Iris pigment epithelial cell (primary cell): ENCODE measurements at regions not wholly inside any gene's neighbourhood (a gene's known extent, or its start where the extent isn't known, plus 50 kb on each side); places are given as distances from the start of the nearest gene placed in this dataset.
"Not testable (repeated sequence)": the region's sequence is repeated elsewhere in the genome, so short reads cannot be mapped to it uniquely, and the experiment has no call there.

ENCODE experiments used
- DNase-seq: peaks from one replicate; pipeline ENCODE4 v3.0.0-alpha.2; 2011; ENCODE audit warnings: low read depth

DNA sequence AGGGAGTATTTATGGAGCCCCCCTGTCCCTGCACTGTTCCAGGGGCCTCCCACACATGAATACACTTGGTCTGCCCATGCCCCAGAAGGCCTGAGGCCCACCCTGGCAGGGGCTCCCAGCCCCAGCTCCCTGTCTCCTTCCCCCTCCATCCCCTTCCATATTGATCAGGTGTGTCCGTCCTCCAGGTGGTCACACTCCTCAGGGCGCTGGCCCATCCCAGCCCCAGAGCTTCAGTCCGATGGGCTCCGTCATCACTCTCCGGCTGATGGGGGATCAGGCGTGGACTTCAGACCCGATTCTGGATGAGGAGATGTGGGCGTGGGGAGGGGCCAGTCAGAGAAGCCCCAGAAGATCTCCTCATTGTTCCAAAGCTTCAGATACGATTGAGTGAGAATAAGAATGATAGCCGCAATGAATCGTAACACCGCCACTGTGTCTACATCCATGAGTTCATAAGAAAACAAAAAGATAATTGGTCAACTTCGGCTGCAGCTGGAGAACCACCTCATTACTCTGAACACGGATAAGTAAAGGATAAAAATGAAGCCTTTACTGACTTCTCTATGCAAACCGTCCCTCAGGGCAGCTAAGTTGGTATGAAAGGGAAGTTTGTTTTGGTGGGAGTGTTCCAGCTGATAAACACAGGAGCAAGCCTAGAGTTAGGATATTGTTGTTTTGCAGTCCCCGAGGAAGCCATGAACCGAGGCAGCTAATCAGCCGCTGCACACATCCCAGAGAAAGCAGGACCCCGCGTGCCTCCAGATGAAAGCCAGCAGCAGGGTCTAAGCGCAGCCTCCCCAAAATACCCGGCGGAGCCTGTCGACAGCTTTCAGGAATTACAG is 279.5 kb downstream of the NDUFA10 start:
- DNase-seq: no peak

DNA sequence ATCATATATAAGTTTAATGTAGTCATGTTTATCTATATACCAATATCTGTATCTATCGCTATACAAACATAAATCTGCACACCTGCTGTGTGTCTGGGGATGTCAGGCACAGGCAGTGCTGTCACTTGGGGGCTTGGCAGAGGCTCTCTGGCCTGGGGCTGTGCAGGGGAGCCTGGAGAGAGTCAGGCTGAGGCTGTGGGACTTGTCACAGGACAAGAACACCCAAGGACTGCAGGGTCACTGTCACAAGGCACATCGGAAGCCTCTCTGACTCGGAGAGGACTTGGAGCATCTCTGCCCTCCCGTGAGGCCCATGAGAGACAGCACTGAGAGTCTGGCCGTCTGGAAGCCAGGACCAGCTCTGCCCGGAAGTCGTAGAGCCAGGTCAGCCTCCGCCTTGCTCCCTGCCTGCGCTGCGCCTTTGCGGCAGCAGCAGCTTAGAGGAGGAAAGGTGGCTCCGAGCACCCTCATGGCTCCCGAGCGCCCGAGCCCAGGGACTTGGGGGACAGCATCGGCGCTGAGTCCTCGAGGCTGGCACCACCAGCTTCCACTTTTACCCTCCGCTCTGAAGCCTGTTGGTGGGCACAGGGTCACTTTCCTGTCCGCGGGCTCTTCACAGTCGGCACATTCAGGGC is 280.3 kb downstream of the NDUFA10 start:
- no peak for DNase-seq

DNA sequence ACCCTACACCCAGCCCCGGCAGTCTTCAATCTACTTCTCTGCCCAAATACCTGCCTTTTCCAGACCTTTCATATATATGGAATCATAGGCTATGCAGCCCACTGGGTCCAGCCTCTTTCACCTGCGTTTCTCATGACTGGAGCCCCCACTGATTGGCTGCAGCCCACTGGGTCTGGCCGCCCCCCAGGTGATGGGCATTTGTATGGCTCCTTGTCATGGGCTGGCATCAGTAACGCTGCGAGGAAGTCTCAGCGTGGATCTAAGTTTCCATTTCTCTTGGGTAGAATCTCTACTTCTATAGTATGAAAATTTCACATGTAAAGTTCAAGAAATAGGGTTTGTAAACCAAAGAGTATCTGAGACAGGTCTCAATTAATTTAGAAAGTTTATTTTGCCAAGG is 281.9 kb downstream of the NDUFA10 start:
- DNase-seq: no peak

GRCh38 chr2:239742377-239742776 is 282.8 kb downstream of the NDUFA10 start:
- DNase-seq: no peak

- DNase-seq: no peak
Measured at GRCh38 chr2:239739206-239739605, 285.9 kb downstream of the NDUFA10 start.

DNA sequence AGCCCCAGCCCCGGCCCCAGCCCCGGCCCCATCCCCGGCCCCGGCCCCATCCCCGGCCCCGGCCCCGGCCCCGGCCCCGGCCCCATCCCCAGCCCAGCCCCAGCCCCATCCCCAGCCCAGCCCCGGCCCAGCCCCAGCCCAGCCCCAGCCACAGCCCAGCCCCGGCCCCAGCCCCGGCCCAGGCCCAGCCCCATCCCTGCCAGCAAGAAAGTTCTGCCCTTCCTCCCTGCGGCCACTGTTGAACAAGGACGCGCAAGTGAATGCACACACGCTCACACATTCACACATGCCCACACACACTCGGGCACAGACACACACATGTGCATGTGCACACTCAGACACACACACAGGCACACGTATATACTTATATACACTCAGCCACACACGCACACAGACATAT is 287.0 kb downstream of the NDUFA10 start:
- DNase-seq: no peak

- DNase-seq: no peak
Measured at GRCh38 chr2:239737144-239737463, 288.0 kb downstream of the NDUFA10 start.

DNA sequence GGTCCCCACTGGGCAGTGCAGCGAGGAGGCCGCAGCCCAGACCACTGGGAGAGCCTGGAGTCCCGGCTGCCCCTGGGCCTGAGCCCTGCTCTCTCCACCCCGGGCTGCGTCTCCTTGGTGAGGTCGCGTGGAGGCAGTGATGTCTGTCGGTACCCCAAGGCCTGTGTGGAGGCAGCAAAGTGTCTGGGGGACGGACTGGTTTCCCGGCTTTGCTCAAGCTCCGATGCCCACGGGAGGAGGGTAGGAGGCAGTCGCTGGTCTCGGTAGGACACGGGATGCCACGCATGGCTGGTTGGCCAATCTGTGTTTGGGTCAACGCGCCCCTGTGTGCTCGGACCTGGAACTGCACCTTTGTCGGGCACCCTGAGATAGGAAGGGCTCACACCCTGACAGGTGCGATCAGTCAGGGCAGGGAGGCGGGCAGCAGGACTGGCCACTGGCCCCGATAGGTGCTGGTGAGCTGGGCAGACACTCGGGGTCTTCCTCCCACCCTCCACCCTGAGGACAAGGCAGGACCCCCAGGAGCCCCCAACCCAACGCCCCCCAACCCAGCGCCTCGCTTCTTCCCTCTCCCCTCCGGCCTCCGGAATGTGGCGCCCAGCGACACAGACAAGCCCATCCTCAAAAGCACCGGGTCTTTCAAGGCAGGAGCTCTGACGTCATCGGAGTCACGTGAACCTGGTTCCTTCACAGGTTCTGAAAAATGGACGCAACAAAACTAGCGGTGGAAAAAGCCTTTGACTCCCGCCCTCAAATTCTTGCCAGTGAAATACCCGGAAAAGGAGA is 288.6 kb downstream of the NDUFA10 start:
- no peak for DNase-seq

GRCh38 chr2:239735829-239736357 is 289.2 kb downstream of the NDUFA10 start:
- DNase-seq: no peak

- DNase-seq: no peak
Measured at GRCh38 chr2:239735131-239735828, 289.9 kb downstream of the NDUFA10 start.

DNA sequence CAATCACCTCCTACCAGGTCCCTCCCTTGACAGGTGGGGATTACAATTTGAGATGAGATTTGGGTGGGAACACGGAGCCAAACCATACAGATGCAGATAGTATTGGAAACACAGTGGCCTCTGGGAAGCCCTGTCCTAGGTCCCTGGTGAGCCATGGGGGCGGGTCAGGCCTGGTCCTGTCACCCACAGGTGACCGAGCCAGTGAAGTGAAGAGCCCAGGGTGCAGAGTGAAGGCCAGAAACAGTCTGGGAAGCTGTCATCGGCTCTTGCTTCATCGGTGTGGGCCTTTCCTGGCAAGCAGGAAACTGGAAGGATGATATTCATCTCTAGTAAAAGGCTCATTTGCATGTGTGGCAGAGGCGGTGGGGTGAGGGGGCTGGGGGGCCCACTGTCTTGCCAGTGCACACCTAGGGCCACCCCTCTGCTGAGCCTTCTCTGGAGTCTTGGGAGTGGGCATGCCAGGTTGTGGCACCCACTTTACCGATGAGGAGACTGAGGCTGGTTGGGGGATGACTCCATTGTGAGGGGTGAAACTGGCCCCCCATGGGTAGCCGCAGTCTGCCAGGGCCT is 290.6 kb downstream of the NDUFA10 start:
- DNase-seq: no peak

- DNase-seq: no peak
Measured at GRCh38 chr2:239732666-239733010, 292.5 kb downstream of the NDUFA10 start.

DNA sequence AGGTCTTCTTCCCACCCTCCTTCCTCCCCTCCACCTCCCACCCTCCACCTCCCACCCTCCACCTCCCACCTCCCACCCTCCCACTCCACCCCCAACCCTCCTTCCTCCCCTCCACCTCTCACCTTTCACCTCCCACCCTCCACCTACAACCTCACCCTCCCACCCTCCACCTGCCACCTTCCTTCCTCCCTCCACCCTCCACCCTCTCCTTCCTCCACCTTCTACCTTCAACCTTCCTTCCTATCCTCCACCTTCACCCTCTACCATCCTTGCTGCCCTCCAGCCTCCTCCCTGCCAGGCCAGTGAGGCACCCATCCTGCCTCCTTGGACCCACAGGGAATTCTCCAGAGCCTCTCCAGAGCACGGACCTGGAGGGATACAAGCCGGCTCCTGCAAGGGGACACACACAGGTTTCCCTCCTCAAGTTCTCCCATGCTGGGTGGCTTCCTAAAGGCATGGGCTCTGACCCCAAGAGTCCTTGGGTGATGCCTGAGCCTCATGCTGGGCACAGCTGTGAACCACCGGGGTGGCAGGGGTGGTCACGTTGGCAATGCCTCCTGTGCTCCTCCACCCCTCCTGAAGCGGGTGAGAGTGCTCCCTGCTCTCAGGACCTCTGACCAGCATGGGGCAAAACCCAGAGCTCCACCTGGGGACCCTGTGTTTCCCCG is 293.0 kb downstream of the NDUFA10 start:
- no peak for DNase-seq

- DNase-seq: no peak
Measured at GRCh38 chr2:239731422-239731821, 293.7 kb downstream of the NDUFA10 start.

GRCh38 chr2:239730897-239731296 is 294.2 kb downstream of the NDUFA10 start:
- DNase-seq: no peak

DNA sequence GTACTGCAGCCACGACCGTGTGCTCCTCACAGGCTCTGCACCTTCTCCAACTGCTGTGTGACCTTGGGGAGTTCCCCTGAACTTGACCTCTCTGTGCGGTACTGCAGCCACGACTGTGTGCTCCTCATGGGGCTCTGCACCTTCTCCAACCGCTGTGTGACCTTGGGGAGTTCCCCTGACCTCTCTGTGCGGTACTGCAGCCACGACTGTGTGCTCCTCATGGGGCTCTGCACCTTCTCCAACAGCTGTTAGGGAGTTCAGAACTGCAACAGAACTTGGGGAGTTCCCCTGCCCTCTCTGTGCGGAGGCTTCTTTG is 294.6 kb downstream of the NDUFA10 start:
- DNase-seq: not testable (repeated sequence)

DNA sequence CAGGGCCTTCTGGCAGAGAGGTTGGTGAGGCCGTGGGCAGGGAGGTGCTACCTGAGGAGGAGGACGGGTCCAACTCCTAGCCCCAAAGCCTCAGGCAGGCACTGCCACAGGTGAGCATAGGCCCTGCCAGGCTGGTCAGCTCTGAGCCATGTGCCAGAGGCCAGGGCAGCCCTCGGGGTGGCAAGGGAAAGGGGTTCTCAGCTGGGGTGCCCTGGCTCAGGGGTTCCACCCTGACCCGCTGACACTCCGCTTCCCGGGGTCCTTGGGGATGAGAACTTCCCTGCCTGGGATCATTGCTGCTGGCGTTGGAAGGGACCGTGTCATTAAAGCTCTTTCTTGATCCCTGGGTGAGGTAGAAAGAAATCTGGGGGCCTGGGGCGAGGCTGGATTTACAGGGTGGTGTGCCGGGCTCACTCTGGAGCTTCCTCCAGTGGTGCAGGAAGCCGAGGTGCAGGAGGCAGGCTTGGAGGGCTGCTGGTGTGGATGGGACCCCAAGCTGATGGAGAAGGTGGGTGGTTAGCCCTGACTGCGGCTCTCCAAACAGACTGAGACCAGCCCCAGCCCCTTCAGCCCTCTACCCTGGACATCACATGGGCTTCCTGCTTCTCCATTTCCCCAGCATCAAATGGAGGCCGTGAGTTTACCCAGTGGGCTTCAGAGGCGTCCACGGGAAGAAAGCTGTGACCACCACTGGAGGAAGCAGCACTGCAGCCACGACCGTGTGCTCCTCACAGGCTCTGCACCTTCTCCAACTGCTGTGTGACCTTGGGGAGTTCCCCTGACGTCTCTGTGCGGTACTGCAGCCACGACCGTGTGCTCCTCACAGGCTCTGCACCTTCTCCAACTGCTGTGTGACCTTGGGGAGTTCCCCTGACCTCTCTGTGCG is 295.2 kb downstream of the NDUFA10 start:
- DNase-seq: no peak

- no peak for DNase-seq
Measured at GRCh38 chr2:239729151-239729550, 296.0 kb downstream of the NDUFA10 start.

GRCh38 chr2:239728751-239729150 is 296.4 kb downstream of the NDUFA10 start:
- no peak for DNase-seq

DNA sequence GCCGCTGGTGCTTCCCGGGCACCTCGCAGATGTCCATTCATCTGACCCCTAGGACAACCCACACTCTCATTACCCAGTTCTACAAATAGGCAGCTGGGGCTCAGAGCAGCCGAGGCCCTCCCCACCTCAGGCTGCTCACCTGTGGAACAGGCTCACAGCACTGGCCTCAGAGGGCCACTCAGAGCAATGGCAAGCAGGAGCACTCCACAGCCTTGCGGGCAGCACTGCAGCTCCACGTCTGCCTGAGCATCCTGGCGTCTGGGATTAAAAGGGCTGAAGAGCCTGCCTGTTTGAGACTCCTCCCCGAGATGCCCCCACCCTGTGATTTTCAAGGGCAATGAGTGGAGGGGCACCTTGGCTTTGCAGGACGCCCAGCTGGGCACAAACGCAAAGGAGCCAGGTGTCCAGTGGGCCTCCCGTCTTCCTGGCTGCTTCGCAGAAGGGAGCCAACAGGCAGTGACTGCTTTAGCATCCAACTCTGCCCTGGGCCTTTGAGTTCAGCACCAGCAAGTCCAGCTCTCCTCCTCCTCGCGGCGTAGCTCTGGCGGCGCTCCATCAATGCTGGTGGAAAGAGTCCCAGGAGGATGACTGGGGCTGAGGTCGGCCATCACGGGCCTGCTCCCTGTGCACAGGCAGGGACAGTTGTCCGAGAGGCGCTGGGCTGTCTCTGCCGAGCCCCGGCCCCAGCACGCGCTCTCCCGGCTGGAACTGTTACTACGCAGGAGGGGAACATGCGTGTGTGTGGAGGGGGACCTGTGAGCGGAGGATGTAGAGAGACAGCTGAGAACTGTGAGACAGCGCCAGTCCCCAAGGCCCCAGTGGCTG is 297.2 kb downstream of the NDUFA10 start:
- DNase-seq: no peak
